ENCODE measurements at regions not wholly inside any gene's neighbourhood (a gene's known extent, or its start where the extent isn't known, plus 50 kb on each side); places are given as distances from the start of the nearest gene placed in this dataset.
A peak's percentile ranks its signal among the peaks of the same experiment; 100 is the strongest.

DNA sequence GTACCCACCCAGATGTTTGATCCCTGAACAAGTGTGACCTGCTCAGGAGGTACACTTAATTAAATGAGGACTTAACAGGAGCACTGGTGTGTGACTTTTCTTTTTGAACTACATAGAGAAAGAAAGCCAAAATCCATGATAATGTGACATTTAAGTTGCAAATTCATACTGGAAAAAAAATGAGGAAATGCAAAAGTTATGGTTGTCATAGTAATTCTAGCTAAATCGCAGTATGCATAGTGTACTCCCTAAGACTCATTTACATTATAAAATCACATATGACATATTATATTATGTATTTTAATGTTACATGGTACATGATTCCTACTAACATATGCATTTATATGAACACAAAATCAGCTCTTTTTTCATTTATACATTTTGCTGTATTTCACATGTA is 92.0 kb upstream of the PCSK5 start:
- Mint-ChIP-seq H3K36me3 (ENCODE audit: insufficient read depth, unreplicated experiment) (no peaks in the 10 kb centered on the region), H3K9me3 (ENCODE audit: unreplicated experiment) (peaks cover 49% of the 10 kb centered on the region), H3K4me3 (ENCODE audit: unreplicated experiment) (no peak overlapping the region), H3K27me3 (ENCODE audit: insufficient read depth, unreplicated experiment) (no peaks in the 10 kb centered on the region), H3K4me1 (ENCODE audit: insufficient read depth, unreplicated experiment) (no peaks in the 10 kb centered on the region), H3K27ac (ENCODE audit: low read depth, unreplicated experiment) (no peak overlapping the region)
- intact Hi-C loops (cut with micrococcal nuclease): no loop called here
- no TSS peak for BruUV-seq (replicated peaks)
- ChIA-PET CTCF (no interaction called here), POLR2A (interaction anchor here (0.8 kb wide), 1 partner anchor 130 kb away, joined by 3 read pairs; no protein-coding TSS in a partner anchor)
- DNase-seq (ENCODE audit: unreplicated experiment): no peak
- TF ChIP-seq, protein P1, sequence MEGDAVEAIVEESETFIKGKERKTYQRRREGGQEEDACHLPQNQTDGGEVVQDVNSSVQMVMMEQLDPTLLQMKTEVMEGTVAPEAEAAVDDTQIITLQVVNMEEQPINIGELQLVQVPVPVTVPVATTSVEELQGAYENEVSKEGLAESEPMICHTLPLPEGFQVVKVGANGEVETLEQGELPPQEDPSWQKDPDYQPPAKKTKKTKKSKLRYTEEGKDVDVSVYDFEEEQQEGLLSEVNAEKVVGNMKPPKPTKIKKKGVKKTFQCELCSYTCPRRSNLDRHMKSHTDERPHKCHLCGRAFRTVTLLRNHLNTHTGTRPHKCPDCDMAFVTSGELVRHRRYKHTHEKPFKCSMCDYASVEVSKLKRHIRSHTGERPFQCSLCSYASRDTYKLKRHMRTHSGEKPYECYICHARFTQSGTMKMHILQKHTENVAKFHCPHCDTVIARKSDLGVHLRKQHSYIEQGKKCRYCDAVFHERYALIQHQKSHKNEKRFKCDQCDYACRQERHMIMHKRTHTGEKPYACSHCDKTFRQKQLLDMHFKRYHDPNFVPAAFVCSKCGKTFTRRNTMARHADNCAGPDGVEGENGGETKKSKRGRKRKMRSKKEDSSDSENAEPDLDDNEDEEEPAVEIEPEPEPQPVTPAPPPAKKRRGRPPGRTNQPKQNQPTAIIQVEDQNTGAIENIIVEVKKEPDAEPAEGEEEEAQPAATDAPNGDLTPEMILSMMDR (IDR thresholded peaks at IDR 0.05; ENCODE audit: unreplicated experiment): no peak

DNA sequence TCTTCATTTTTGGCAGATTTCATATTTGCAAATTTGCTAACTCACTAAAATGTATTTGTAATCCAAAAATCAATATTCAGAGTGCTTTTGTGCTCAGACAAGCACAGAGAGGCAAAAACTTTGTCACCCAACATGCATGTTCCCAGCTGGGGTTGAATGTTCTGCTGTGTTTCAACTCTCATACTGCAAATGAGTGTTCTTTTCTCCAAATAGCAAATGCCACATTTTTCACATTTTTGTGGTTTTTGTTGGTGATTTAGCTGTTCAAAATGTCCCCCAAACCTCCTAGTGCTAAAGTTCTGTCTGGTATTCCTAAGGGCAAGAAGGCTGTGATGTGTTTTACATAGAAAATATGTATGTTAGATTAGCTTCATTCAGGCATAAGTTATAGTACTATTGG is 87.3 kb upstream of the PCSK5 start:
- DNase-seq (ENCODE audit: unreplicated experiment): peak; percentile 14
- no TSS peak for BruUV-seq (replicated peaks)
- H3K4me1 Mint-ChIP-seq (ENCODE audit: insufficient read depth, unreplicated experiment): no peaks in the 10 kb centered on the region
- POLR2A ChIA-PET: no interaction called here
- CTCF ChIA-PET: interaction anchor here (0.6 to 0.7 kb wide), 2 partner anchors 468 to 536 kb away, joined by 3 read pairs; no protein-coding TSS in a partner anchor
- no peaks in the 10 kb centered on the region for H3K36me3 Mint-ChIP-seq (ENCODE audit: insufficient read depth, unreplicated experiment)
- H3K27me3 Mint-ChIP-seq (ENCODE audit: insufficient read depth, unreplicated experiment): no peaks in the 10 kb centered on the region
- intact Hi-C loops (cut with micrococcal nuclease): no loop called here
- TF ChIP-seq, protein P1 (IDR thresholded peaks at IDR 0.05; ENCODE audit: unreplicated experiment): no peak
- H3K9me3 Mint-ChIP-seq (ENCODE audit: unreplicated experiment): peaks cover 33% of the 10 kb centered on the region
- no peak overlapping the region for H3K27ac Mint-ChIP-seq (ENCODE audit: low read depth, unreplicated experiment)
- H3K4me3 Mint-ChIP-seq (ENCODE audit: unreplicated experiment): no peak overlapping the region

DNA sequence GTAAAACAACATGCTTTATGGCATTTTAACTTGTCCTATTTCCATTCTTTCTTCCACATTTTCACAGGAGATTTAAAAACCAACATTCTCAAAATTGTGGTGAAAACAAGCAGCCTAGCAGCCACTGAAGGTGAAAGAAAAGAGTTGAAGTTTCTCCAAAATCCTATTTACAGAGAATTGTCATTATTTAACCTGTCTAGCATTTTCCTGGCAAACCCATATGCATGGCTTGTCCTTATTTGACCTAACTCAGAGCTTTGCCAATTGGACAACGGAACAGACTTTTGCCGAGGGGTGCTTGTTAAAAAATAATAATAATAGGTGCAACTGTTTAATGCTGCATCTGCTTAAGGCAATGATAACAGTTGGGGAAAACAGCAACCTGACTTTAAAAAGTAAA is 80.4 kb upstream of the PCSK5 start:
- TF ChIP-seq, protein P1 (IDR thresholded peaks at IDR 0.05; ENCODE audit: unreplicated experiment): no peak
- CTCF ChIA-PET: interaction anchor here (0.6 kb wide), 1 partner anchor 362 kb away, joined by 3 read pairs; no protein-coding TSS in a partner anchor
- intact Hi-C loops (cut with micrococcal nuclease): no loop called here
- Mint-ChIP-seq H3K9me3 (ENCODE audit: unreplicated experiment) (peaks cover 34% of the 10 kb centered on the region), H3K36me3 (ENCODE audit: insufficient read depth, unreplicated experiment) (no peaks in the 10 kb centered on the region), H3K4me3 (ENCODE audit: unreplicated experiment) (no peak overlapping the region), H3K4me1 (ENCODE audit: insufficient read depth, unreplicated experiment) (no peaks in the 10 kb centered on the region), H3K27ac (ENCODE audit: low read depth, unreplicated experiment) (no peak overlapping the region), H3K27me3 (ENCODE audit: insufficient read depth, unreplicated experiment) (no peaks in the 10 kb centered on the region)
- POLR2A ChIA-PET: no interaction called here
- no peak for DNase-seq (ENCODE audit: unreplicated experiment)
- BruUV-seq (replicated peaks): no TSS peak

DNA sequence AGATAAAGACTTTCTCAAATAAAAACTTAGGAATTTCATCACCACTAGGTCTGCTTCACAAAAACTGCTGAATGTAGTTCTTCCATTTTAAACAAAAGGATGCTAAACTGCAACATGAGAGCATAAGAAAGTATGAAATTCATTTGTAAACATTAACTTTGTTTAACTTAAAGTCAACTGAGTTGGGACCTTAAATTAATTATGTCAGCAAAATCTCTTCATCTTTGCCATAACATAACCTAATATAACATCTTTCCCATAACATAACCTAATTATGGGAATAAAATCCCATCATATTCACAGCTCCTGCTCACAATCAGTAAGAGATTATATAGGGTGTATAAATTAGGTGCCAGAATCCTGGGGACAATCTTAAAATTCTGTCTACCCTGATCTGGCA is 78.8 kb upstream of the PCSK5 start:
- DNase-seq (ENCODE audit: unreplicated experiment): no peak
- POLR2A ChIA-PET: no interaction called here
- TF ChIP-seq, protein P1 (IDR thresholded peaks at IDR 0.05; ENCODE audit: unreplicated experiment): no peak
- Mint-ChIP-seq H3K27ac (ENCODE audit: low read depth, unreplicated experiment) (no peak overlapping the region), H3K36me3 (ENCODE audit: insufficient read depth, unreplicated experiment) (no peaks in the 10 kb centered on the region), H3K4me3 (ENCODE audit: unreplicated experiment) (no peak overlapping the region), H3K27me3 (ENCODE audit: insufficient read depth, unreplicated experiment) (no peaks in the 10 kb centered on the region), H3K4me1 (ENCODE audit: insufficient read depth, unreplicated experiment) (no peaks in the 10 kb centered on the region), H3K9me3 (ENCODE audit: unreplicated experiment) (peaks cover 31% of the 10 kb centered on the region)
- intact Hi-C loops (cut with micrococcal nuclease): no loop called here
- BruUV-seq (replicated peaks): no TSS peak
- CTCF ChIA-PET: interaction anchor here (0.8 to 1.0 kb wide), 2 partner anchors 216 to 509 kb away, joined by 3 read pairs; no protein-coding TSS in a partner anchor

Measured in MCF 10A (cell line).